KG1 (cell line): ENCODE measurements at regions not wholly inside any gene's neighbourhood (a gene's known extent, or its start where the extent isn't known, plus 50 kb on each side); places are given as distances from the start of the nearest gene placed in this dataset.
"Not testable (repeated sequence)": the region's sequence is repeated elsewhere in the genome, so short reads cannot be mapped to it uniquely, and the experiment has no call there.

Source experiments
- DNase-seq: peaks from one replicate; lab custom pipeline; 2025; lab: John Stamatoyannopoulos, UW

DNA sequence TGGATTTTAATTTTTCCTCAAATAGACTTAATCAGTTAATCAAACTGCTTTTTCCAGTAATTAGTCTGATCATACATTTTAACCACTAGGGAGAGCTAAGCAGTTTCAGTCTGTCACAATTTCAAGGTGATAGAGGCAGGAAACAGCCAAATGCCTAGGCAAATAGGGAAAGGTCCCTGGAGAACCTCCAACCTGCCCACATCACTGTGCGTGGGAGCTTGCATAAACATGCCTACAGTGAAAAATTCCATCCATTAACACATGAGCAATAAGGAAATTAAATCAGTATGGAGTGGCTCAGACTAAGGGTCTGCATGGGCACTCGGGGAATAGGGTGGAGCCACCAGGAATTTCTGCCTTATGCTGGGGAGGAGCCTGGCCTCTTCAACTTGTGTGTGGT lies 74.6 kb downstream of the AASDHPPT start:
- no peak for DNase-seq

DNA sequence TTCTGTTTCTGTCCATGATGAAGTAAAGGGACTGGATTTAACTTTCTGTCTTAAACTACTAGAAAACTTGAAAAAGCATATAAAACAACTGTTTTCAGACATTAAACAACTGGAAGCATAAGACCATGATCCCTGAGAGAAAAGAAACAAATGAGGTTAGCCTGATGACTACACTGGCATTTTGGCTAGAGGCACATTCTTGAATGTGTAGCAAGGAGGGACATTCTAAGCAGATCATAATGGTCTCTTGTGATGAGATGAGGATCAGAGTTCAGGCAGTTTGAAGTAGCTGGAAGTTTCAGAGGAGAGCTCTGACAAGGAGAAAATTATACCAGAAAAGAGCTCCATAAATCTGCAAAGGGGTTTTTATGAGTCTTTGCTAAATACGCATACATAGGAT lies 75.4 kb downstream of the AASDHPPT start:
- DNase-seq, result no peak

DNA sequence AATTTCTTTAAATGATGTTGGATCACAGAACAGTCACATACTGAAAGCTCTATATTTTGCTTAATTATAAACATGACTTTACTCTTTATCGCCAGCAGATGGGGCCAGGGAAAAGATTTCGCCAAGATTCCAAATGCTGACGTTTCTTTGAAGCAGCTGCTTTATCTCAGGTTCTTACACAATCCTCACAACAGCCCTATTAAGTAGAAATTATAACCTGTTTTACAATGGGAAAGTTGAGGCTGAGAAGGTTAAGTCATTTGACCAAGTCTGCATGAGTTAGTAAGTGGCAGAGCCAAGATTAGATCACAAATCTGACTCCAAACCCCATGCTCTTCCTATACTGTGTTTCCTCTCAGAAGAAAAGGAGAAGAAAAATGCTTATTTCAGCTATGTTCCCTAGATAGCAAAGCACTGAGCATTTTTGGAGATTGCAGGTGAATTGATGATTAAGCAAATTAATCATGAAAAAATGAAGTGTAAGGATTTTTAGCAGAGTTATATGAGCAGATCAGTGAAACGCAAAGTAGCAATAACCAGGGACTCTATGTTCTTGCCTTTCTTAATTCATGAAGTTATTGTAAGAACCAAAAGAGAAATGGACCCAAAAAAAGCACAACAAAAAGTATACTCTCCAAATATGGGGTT lies 79.0 kb downstream of the AASDHPPT start:
- DNase-seq, result peak; percentile 31

DNA sequence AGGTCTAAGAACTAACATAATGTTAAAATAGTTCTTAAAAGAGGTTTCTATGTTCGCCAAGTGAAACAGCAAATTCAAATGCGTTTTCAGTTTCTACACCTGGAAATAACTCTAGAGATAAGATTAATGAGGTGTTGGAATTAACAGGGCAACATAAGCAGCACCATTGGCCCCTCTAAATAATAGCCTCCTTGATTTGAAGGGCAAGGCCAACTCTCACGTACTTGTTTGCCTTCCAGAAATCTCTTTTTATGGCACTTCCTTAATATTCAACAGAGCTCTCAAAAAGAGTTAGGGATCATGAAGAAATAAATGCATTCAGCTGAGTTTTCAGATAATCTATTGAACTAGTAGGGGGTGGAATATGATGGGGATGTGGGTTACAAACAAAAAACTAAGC lies 80.9 kb downstream of the AASDHPPT start:
- no peak for DNase-seq

DNA sequence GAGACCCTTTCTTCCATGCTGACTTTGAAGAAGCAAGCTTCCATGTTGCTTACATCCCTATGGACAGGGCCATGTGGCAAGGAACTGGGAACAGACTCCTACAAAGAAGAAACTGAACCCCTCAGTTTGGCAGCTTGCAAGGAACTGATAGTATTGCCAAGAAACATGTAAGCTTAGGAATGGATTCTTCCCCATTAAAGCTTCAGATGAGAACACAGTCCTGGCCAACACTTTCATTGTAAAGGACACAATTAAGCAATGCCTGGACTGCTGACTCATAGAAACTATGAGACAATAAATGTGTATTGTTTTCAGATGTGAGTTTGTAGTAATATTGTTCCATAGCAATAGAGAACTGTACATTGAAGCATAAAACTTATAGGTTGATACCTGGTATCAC lies 82.4 kb downstream of the AASDHPPT start:
- no peak for DNase-seq

DNA sequence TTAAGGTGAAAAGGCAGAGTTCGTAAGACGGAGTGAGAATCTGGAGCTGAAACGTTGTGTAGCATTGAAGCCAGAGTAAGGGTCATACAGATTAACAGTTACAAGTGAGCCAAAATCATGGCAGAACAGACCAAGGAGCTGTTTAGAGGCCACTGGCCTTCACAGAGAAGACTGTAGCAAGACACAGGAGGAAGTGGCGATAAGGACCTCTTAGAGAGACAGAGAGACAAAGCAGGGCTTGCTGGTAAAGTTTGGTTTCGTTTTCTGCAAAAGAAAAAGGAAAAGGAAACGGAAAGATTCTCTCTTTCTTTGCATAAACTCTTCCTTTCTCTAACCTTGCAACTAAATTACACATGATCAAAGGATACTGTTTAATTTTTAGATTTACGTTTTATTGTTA lies 83.0 kb downstream of the AASDHPPT start:
- no peak for DNase-seq

DNA sequence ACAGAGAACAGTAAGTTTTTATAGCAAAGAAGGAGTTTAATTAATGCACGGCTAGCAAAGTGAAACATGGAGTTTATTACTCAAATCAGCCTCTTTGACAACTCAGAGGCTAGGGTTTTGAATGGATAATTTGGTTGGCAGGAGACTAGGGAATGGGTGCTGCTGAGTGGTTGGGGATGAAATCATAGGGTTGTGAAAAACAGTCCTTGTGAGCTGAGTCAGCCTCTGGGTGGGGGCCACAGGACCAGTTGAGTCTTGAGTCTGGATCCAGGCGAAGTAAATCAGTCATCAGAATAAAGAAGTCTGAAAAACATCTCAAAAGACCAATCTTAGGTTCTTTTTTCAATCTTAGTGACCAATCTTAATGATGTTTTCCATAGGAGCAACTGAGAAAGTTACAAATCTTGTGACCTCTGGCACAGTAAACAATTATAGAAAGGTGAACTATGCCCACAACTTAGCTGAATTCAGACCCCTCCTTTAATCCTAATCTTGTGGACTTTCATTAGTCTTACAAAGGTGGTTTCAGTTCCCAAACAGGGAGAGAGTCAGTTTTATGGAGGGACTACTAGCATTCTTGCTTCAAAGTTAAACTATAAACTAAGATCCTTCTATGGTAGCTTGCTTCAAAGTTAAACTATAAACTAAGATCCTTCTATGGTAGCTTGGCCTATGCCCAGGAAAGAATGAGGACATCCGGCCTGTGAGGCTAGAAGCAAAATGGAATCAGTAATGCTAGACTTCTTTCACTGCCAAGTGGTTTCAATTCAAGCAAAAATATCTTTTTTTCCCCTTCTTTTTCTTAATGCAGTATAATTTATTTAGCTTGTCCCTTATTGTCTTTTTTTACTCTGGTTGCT lies 84.5 kb downstream of the AASDHPPT start:
- no peak for DNase-seq

DNA sequence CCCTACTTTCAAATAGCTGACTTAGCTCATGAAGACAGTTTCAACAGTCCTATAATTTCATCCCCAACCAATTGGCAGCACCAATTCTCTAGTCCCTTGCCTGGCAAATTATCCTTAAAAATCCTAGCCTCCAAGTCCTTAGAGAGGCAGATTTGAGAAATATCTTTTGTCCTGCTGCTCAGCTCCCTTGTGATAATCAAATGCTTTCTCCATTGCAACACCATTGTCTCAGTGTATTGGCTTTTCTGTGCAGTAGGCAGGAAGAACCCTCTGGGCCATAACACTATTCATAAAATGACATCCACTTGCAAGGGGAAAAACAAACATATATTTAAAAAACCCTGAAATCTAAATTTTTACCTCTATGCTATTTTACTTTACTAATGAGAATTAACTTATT lies 89.6 kb downstream of the AASDHPPT start:
- DNase-seq, result no peak

DNA sequence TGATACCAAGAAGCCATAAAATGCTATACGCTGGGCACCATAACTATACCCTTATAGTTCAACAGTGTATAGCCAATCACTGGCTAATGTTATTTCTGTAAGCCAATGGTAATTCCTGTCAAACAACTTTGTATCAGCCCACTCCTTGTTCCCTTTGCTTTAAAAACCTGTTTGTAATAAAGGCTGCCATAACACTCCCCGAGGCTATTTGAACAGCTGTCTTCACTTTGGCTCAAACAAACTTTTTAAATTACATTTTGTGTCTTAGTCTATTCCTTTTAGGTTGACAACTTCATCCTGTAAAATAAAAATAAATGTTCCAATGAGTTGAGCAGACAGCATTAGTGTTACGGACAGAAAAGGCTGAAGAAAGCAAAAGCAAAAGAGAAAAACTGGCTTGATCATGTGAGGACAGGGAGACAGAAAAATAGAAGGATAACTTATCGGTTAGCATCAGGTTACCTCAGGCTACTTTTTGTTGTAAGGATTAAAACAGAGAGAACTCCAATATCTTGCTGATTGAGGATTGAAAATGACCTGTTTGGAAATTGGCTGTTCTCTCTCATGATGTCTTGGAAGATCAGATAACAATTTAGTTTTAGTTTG lies 95.0 kb downstream of the AASDHPPT start:
- no peak for DNase-seq

DNA sequence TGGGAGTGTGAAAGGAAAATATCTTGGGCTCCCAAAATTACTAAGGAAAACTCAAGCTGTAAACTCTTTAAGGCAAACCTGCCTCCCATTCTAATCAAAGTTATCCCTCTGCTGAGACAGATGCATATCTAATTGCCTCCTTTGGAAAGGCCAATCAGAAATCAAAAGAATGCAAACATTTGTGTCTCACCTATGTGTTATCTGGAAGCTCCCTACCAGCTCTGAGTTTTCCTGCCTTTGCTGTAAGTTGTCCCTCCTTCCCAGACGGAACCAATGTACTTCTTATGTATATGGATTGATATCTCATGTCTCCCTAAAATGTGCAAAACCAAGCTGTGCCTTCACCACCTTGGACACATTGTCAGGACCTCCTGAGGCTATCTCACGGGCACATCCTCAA lies 95.8 kb downstream of the AASDHPPT start:
- no peak for DNase-seq

DNA sequence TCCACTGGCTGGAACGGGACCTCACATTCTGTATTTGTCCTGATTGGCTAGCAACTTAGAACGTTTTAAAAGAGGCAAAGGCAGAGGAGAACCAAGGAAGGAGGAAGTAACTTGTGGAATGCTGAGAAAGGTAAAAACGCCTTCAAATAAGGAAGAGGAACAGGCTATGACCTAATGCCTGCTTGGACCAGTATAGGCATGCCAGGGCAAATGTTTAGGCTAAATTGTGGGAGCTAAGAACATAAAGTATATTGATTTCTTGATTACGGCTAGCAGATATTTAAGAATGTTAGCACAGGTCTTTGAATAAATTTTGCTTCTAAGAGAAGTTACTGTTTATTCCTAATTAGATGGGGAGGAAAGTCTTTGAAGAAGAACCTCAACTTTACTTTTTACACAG lies 96.5 kb downstream of the AASDHPPT start:
- DNase-seq, result not testable (repeated sequence)

DNA sequence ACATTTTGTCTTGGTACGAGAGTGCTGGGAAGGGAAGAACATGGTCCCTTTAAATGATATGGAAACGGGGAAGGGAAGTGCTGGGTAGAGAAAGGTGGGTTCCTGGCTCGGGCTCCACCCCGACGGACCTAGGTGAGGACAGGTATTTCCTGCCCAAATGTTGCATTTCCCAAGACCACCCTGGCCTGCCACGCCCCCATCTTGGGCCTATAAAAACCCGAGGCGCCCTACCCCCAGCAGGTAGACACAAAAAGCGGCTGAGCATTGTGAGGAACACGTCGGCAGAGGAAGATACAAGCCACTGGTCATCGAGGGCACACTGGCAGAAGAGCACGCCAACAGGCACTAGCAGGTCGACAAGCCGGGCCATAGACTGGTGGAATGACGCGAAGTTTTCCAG lies 99.4 kb downstream of the AASDHPPT start:
- no peak for DNase-seq

DNA sequence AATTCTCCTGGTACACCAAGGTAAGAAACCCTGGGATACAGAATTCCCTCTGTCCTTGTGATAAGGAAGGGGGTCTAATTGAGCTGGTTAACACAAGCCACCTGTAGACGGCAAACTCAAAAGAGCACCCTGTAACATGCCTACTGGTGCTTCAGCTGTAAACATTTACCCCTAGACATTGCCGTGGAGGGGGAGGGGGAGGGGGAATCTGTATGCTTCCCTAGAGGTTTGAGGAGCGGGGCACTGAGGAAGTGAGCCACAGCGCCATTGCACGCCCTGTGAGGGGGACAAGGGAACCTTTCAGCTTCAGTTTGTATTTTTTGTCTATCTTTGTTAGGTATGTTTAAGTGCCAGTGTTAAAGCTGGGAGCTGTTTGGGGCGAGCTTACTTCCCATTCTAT lies 99.8 kb downstream of the AASDHPPT start:
- DNase-seq, result no peak

DNA sequence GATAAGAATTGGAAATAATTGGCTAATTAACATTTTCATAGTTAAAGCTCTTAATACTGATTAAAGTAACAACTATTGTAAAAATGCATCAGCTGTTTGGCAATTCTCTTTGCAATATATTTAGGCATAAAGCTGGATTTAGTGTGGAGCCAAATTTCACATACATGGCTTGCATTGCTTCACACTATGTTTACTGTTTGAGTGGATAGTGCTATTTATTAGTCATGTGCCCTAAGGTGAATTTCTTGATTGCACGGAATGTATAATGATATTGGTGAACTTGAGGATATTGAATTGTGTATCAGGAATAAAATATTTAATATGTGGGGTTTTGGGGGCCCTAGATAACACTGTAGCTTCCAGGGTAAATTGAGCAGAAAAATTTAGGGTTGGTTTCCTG lies 100.9 kb downstream of the AASDHPPT start:
- no peak for DNase-seq

DNA sequence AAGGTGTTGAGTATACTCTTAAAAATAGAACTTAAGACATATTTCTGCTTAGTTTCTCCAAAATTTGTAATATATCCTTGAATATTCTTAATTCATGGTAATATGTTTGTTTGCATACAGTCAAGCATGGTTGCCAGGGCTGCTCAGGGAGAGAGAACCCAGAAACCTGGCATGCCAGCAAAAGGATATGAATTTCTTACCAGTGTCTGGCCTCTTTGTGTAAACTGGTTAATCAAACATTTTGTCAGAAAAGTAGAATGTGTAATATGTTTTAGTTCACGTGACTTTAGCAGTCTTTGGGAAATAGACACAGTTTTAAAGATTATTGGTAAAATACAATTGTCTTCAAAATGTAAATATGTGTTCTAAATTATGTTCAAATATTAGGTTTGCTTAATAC lies 101.6 kb downstream of the AASDHPPT start:
- DNase-seq, result no peak

DNA sequence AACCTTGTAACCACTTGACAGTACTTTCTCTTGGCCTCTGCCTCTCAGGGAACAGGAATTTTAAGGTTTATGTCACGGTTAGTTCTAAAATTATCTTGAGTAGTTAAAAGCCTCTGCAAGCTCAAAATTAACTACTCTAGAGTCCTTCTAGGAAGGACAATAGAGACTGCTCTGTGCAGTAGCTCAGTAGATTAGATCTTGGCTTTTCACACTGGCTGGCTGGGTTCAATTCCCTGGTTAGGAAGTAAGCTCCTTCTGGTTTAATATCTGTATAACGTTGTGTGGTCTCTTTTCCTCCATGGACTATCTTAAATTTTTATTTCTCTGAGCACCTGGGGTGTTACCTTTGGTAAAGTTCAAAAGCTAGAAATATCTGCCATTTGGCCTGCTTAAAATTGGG lies 109.2 kb downstream of the AASDHPPT start:
- no peak for DNase-seq

DNA sequence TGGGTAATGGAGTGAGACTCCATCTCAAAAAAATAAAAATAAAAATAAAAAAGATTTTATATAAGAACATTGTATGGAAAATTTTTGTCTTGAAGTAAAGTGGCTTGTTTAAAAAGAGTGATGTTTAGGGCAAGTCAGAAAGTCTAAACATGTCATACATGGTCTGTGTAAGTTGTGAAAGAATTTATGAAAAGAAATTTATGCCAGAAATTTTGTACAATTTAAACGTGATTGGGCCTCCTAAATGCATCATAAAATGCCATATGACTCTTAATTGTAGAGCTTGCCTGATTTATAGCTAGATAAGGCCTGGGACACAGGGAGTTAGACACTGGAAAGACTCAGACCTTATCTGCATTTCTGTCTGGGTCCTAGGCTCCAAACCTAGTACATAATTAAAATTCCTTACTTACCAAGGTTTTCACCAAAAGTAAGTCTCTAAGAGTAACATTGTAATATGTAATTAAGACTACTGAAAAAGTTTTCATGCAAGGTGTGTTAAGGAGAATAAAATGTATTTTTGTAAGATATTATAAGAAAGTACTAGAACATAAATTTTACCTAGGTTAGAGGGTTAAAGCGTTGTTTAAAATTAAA lies 110.5 kb downstream of the AASDHPPT start:
- no peak for DNase-seq

DNA sequence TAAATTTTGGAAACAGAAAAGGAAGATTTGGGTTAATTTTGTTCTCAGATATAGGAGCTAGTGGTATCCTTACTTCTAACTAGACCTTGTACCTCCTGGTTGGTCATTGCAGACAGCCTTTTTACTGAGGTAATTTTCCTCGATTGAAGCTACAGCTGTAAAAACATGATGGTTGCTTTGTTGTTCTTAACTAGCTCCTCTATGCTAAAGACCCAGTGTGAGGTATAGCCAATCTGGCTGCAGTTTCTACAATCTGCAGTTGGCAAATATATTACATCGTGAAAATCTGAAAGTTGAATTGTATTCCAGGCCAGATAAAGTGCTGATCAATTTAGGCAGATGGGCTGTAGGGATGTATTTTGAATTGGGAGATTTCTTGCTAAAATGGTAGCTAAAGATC lies 116.5 kb downstream of the AASDHPPT start:
- no peak for DNase-seq

DNA sequence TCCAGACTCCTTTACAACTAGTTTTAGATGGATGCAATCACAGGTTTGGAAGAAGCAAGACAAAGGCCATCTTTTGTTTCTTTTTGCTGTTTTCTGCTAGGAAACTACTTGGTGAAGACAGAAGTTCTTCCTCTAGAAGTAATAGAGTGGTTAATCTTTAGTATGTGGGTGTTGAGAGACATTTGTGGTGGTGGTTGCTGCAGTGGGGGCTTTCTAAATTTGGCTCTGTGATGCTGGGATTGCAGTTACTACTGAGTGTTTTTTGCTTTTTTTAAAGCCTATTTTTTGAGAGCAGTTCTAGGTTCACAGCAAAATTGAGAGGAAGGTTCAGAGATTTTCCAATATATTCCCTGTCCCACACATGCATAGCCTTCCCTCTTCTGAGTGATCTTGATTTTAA lies 120.0 kb downstream of the AASDHPPT start:
- no peak for DNase-seq

DNA sequence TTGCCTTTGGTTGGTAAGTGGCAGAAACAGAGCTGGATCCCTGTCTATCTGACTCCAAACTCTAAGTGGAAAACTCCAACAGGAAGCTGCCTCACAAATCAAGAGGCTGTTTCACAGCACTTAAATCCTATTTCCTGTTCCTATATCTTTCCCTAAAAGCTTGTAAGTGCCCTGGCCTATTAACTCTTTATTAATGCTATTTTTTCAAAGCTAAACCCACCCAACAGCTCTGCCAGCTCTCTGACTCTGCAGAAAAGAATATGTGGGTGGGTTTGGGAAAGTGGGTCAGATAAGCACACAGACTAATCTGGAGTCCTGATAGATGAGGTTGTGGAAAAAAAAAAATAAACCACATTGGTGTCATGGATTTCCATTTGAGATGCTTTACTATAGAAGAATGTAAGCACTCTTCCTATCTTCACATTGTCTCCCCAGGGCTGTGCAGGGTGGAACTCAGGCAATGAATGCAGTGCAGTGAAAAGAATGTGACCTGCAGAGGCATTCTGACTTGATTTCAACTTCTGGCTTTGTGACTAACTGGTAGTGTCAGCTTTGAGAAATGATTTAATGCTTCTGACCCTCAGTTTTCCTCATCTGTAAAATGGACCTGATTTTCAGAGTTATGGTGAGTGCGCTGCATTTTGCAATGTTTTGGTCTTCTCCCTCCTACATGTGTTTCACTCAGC lies 125.6 kb downstream of the AASDHPPT start:
- DNase-seq, result no peak

DNA sequence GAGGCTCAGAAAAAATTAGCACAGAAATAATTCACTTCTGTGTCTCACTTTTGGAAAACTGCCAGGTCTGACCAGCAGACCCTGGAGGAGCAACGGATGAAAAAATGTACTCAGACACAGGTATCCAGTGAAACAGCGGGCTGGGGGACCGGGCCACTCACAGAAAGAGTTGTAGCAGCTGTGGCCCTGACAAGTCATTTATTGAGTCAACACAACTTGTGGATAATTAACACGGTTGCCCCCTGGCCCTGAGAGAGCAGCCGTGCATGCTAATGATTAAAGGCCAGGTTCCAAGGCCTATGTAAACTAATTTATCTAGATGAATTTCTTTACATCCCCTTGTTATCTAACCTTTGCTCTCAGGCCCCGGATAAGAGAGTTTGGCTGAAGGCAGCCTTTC lies 131.3 kb downstream of the AASDHPPT start:
- DNase-seq, result no peak

DNA sequence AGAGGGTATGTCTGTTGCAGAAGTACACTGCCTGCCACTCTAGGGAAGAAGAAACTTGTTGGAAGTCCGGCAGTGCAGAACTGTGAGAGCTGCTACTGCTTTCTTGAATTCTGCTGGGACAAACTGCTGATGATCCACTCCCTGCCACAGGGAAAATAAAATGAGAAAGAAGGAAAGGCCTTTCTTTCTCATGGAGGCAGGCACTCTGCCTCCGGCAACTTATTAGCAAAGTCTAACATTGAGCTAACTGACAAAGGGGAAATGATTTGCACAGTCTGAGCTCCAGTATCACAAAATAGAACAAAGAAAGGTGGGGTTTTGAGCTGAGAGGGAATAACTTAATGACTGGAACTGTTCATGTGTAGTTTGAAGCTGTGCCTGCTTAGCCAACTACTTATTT lies 134.6 kb downstream of the AASDHPPT start:
- DNase-seq, result no peak
